ENCODE measurements at regions not wholly inside any gene's neighbourhood (a gene's known extent, or its start where the extent isn't known, plus 50 kb on each side); places are given as distances from the start of the nearest gene placed in this dataset.

DNA sequence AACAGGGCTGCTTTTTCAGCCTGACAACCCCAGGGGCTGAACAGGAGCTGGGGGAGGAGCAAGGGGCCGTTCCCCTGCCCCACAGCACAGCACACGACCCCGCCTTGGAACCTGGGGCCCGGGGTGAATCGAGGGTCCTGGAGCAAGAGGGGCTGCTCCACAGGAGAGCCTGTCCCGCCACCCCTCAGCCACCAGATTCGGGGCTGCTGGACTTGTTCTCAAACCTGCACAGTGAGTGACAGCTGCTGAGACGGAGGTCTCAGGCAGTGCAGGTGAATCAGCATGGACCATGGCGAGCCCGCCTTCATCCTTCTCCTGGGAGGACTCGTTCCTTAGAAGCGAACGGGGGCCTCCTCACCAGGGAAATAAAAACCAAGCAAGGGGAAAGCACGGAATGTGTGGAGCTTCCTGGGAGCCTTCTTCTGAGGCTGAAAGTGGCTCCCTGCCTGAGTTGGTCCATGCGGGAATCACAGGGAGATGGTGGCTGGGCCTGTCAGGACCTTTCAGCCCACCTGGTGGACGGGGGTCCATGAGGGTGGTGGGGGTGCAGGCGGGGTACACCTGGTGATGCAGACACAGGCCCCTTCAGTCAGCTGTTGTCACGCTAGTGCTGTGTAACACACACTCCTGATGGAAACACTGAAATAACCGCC lies 125.4 kb downstream of the SIK1 start:
- TF ChIP-seq POLR2AphosphoS5 (IDR thresholded peaks at IDR 0.05) = no peak
- TF ChIP-seq, protein P1, sequence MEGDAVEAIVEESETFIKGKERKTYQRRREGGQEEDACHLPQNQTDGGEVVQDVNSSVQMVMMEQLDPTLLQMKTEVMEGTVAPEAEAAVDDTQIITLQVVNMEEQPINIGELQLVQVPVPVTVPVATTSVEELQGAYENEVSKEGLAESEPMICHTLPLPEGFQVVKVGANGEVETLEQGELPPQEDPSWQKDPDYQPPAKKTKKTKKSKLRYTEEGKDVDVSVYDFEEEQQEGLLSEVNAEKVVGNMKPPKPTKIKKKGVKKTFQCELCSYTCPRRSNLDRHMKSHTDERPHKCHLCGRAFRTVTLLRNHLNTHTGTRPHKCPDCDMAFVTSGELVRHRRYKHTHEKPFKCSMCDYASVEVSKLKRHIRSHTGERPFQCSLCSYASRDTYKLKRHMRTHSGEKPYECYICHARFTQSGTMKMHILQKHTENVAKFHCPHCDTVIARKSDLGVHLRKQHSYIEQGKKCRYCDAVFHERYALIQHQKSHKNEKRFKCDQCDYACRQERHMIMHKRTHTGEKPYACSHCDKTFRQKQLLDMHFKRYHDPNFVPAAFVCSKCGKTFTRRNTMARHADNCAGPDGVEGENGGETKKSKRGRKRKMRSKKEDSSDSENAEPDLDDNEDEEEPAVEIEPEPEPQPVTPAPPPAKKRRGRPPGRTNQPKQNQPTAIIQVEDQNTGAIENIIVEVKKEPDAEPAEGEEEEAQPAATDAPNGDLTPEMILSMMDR (IDR thresholded peaks at IDR 0.05 in 8 of 11, conservative IDR thresholded peaks at IDR 0.05 in 3 of 11) = no peak
- TF ChIP-seq POLR2A (IDR thresholded peaks at IDR 0.05) = no peak
